ENCODE measurements at regions not wholly inside any gene's neighbourhood (a gene's known extent, or its start where the extent isn't known, plus 50 kb on each side); places are given as distances from the start of the nearest gene placed in this dataset.
A peak's percentile ranks its signal among the peaks of the same experiment; 100 is the strongest.

DNA sequence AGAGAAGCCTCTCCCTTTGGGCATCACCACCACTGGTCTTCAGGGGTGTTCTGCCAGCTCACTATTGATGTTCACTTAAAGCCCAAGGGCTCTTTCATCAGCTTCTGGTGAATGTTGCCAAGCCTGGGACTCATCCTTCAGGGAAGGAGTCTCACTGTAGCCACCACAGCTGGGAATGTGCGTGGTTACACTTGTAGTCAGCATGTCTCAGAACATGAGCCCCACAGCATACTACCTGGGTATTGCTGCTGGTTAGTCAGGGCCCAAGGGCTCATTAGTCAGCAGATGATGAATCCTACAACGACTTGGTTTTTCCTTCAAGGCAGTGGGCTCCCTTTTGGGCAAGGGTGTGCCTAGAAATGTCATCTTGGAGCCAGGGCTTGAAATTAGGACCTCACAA is 412.9 kb downstream of the VGLL3 start:
- no peak for TF ChIP-seq CTCF (IDR thresholded peaks at IDR 0.05)
- POLR2A ChIA-PET, result no interaction called here
- H3K9me3 Mint-ChIP-seq, result peaks cover 10% of the 10 kb centered on the region
- intact Hi-C loops (cut with DNase I, micrococcal nuclease), result no loop called here
- no peak overlapping the region for H3K27ac Mint-ChIP-seq
- Histone ChIP-seq H3K36me3 (ENCODE audit: insufficient read depth, low read length) (no peaks in the 10 kb centered on the region), H3K4me3 (ENCODE audit: low read length) (no peak overlapping the region), H3K4me1 (ENCODE audit: insufficient read depth, low read length) (no peaks in the 10 kb centered on the region), H3K27me3 (ENCODE audit: control insufficient read depth in 1 of 2, insufficient read depth in 2 of 2, low read length in 2 of 2) (no peaks in the 10 kb centered on the region), H3K9me3 (ENCODE audit: control insufficient read depth in 1 of 2, insufficient read depth in 1 of 2, low read length in 2 of 2) (peaks cover 0 to 3% of the 10 kb centered on the region in 2 experiments), H3K27ac (ENCODE audit: low read depth in 1 of 2, low read length in 2 of 2) (no peak overlapping the region)
- H3K36me3 Mint-ChIP-seq (ENCODE audit: low read depth), result no peaks in the 10 kb centered on the region
- H3K4me3 Mint-ChIP-seq, result no peak overlapping the region
- ATAC-seq (ENCODE audit: poor library complexity) (no peak), DNase-seq (no peak)
- H3K27me3 Mint-ChIP-seq, result no peaks in the 10 kb centered on the region
- CTCF ChIA-PET, result no interaction called here
- H3K4me1 Mint-ChIP-seq (ENCODE audit: low read depth), result no peaks in the 10 kb centered on the region

DNA sequence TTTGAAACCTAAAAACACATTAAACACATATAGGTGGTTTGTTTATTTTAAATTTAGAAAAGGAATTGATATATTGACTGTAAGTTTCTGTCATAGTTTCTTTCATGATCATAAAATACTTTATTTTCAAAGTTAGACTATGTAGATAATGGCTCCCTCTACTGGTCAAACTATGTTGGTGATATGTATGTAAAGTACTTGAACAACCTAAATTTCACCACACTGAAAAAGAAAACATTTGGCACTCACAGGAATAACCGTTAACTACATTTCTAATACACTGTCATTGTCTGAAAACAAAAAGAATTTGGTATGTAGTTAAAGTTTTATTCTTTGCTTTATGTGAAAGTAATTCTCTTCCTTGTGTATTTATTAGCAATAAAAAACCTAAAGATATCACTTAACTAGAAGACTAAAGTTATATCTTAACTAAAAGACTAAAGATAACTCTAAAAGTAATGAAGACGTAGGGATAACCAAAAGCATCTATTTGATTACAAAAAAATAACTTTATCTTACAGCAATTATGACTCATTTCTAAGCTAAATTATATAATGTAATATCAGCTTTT is 427.5 kb downstream of the VGLL3 start:
- Histone ChIP-seq H3K27me3 (ENCODE audit: control insufficient read depth in 1 of 2, insufficient read depth in 2 of 2, low read length in 2 of 2) (no peaks in the 10 kb centered on the region), H3K4me3 (ENCODE audit: low read length) (no peak overlapping the region), H3K27ac (ENCODE audit: low read depth in 1 of 2, low read length in 2 of 2) (no peak overlapping the region), H3K4me1 (ENCODE audit: insufficient read depth, low read length) (no peaks in the 10 kb centered on the region), H3K9me3 (ENCODE audit: control insufficient read depth in 1 of 2, insufficient read depth in 1 of 2, low read length in 2 of 2) (no peaks in the 10 kb centered on the region), H3K36me3 (ENCODE audit: insufficient read depth, low read length) (no peaks in the 10 kb centered on the region)
- DNase-seq (peak in 1 of 14 experiments; percentile 5), ATAC-seq (ENCODE audit: poor library complexity) (no peak)
- POLR2A ChIA-PET, result no interaction called here
- Mint-ChIP-seq H3K27ac (no peak overlapping the region), H3K27me3 (no peaks in the 10 kb centered on the region), H3K9me3 (peaks cover 4% of the 10 kb centered on the region), H3K4me1 (ENCODE audit: low read depth) (no peaks in the 10 kb centered on the region), H3K36me3 (ENCODE audit: low read depth) (no peaks in the 10 kb centered on the region), H3K4me3 (no peak overlapping the region)
- intact Hi-C loops (cut with DNase I, micrococcal nuclease), result no loop called here
- no peak for TF ChIP-seq CTCF (IDR thresholded peaks at IDR 0.05)
- CTCF ChIA-PET, result no interaction called here

DNA sequence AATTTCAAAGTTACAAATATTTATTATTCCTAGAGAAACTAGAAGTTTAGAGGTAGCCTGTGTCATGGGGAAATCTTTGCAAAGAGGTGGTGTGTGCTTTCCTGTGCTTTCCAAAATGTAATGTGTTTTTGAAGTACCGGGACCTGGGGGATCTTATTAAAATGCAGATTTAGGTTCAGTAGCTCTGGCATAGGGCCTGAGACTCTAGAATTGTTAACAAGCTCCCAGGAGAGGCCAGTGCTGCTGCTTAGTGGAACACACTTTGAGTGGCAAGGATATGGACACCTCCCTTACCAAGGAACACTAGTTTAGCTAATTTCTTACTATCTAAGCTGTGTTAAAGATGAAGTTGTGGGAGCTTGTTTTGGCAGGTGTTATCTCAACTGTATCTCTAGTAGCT is 428.9 kb downstream of the VGLL3 start:
- intact Hi-C loops (cut with DNase I, micrococcal nuclease), result no loop called here
- Histone ChIP-seq H3K27me3 (ENCODE audit: control insufficient read depth in 1 of 2, insufficient read depth in 2 of 2, low read length in 2 of 2) (no peaks in the 10 kb centered on the region), H3K27ac (ENCODE audit: low read depth in 1 of 2, low read length in 2 of 2) (no peak overlapping the region), H3K36me3 (ENCODE audit: insufficient read depth, low read length) (no peaks in the 10 kb centered on the region), H3K4me1 (ENCODE audit: insufficient read depth, low read length) (no peaks in the 10 kb centered on the region), H3K4me3 (ENCODE audit: low read length) (no peak overlapping the region), H3K9me3 (ENCODE audit: control insufficient read depth in 1 of 2, insufficient read depth in 1 of 2, low read length in 2 of 2) (no peaks in the 10 kb centered on the region)
- Mint-ChIP-seq H3K27me3 (no peaks in the 10 kb centered on the region), H3K4me1 (ENCODE audit: low read depth) (no peaks in the 10 kb centered on the region), H3K9me3 (peaks cover 5% of the 10 kb centered on the region), H3K27ac (no peak overlapping the region), H3K4me3 (no peak overlapping the region), H3K36me3 (ENCODE audit: low read depth) (no peaks in the 10 kb centered on the region)
- POLR2A ChIA-PET, result no interaction called here
- TF ChIP-seq CTCF (IDR thresholded peaks at IDR 0.05), result no peak
- DNase-seq, result no peak
- CTCF ChIA-PET, result no interaction called here
- ATAC-seq (ENCODE audit: poor library complexity), result no peak

Measured in CD4-positive, alpha-beta T cell (primary cell).